A673 (cell line): ENCODE measurements at regions not wholly inside any gene's neighbourhood (a gene's known extent, or its start where the extent isn't known, plus 50 kb on each side); places are given as distances from the start of the nearest gene placed in this dataset.

Experiments used
- CTCF ChIP-seq: fragments of 300-800, 200-600 bp; sonication (generic); conservative IDR thresholded peaks from 2 replicates; pipeline ENCODE4 v1.5.1; 2017; ENCODE audit warnings: low read depth, mild to moderate bottlenecking, antibody characterized with exemption, low read length, moderate library complexity, mixed read lengths
- EZH2 ChIP-seq: fragments of 200-600 bp; sonication (generic); IDR thresholded peaks from 2 replicates; pipeline ENCODE4 v1.6.1; 2017; ENCODE audit warnings: borderline replicate concordance, low read depth, mild to moderate bottlenecking, mixed read lengths, antibody characterized with exemption, low read length; ENCODE audit not compliant: poor library complexity, severe bottlenecking

- TF ChIP-seq CTCF (no peak), EZH2 (no peak)
Observed at GRCh38 chr5:12274236-12274635, 370.0 kb upstream of the CTNND2 start.
